H9 (cell line): ENCODE measurements at regions not wholly inside any gene's neighbourhood (a gene's known extent, or its start where the extent isn't known, plus 50 kb on each side); places are given as distances from the start of the nearest gene placed in this dataset.

Source experiments
- DNase-seq: peaks from one replicate; pipeline ENCODE4 v3.0.0-alpha.2; 2017
- H2AFZ ChIP-seq: one replicate; pipeline ENCODE4 v1.6.1; 2013; ENCODE audit warnings: mild to moderate bottlenecking, low read length, control low read depth, moderate library complexity
- H2AK5ac ChIP-seq: 2 replicates; pipeline ENCODE4 v1.6.1; 2013; ENCODE audit warnings: low read length, control low read depth, mixed read lengths; ENCODE audit not compliant: insufficient read length
- H2BK120ac ChIP-seq: one replicate; pipeline ENCODE4 v1.6.1; 2013; ENCODE audit warnings: low read depth, mild to moderate bottlenecking, low read length, control low read depth, inconsistent platforms; ENCODE audit not compliant: poor library complexity, severe bottlenecking
- H2BK12ac ChIP-seq: 2 replicates; pipeline ENCODE4 v1.6.1; 2013; ENCODE audit warnings: low read length, control low read depth, mixed read lengths, low read depth; ENCODE audit not compliant: insufficient read length
- H2BK15ac ChIP-seq: 2 replicates; pipeline ENCODE4 v1.6.1; 2013; ENCODE audit warnings: low read depth, low read length, control low read depth
- H2BK20ac ChIP-seq: one replicate; pipeline ENCODE4 v1.6.1; 2013; ENCODE audit warnings: low read depth, mild to moderate bottlenecking, low read length, control low read depth, inconsistent platforms; ENCODE audit not compliant: poor library complexity, severe bottlenecking
- H2BK5ac ChIP-seq: 2 replicates; pipeline ENCODE4 v1.6.1; 2013; ENCODE audit warnings: low read length, control low read depth, mixed read lengths; ENCODE audit not compliant: insufficient read length
- H3K14ac ChIP-seq: 2 replicates; pipeline ENCODE4 v1.6.1; 2013; ENCODE audit warnings: low read length, control low read depth; ENCODE audit not compliant: insufficient read depth
- H3K18ac ChIP-seq: 2 replicates; pipeline ENCODE4 v1.6.1; 2013; ENCODE audit warnings: low read depth, mild to moderate bottlenecking, mixed read lengths, low read length, control low read depth; ENCODE audit not compliant: insufficient read length
- H3K23ac ChIP-seq: 2 replicates; pipeline ENCODE4 v1.6.1; 2013; ENCODE audit warnings: low read length, control low read depth, mixed read lengths, low read depth; ENCODE audit not compliant: insufficient read length
- H3K23me2 ChIP-seq: 2 replicates; pipeline ENCODE4 v1.6.1; 2013; ENCODE audit warnings: low read depth, mild to moderate bottlenecking, mixed read lengths, low read length, control low read depth; ENCODE audit not compliant: insufficient read length, poor library complexity, severe bottlenecking
- H3K27ac ChIP-seq: 2 replicates; pipeline ENCODE4 v1.5.1; 2013; ENCODE audit warnings: low read length, control low read depth, mixed read lengths, low read depth; ENCODE audit not compliant: insufficient read length
- H3K27me3 ChIP-seq: 2 replicates; pipeline ENCODE4 v1.6.1; 2013; ENCODE audit warnings: low read length, control low read depth, inconsistent platforms; ENCODE audit not compliant: insufficient read depth
- H3K4ac ChIP-seq: 2 replicates; pipeline ENCODE4 v1.6.1; 2013; ENCODE audit warnings: low read depth, mild to moderate bottlenecking, control low read depth, inconsistent platforms, low read length, moderate library complexity
- H3K4me1 ChIP-seq: 2 replicates; pipeline ENCODE4 v1.6.1; 2013; ENCODE audit warnings: low read length, control low read depth, inconsistent platforms; ENCODE audit not compliant: insufficient read depth
- H3K4me2 ChIP-seq: 2 replicates; pipeline ENCODE4 v1.6.1; 2013; ENCODE audit warnings: low read length, control low read depth, mixed read lengths; ENCODE audit not compliant: insufficient read length, insufficient read depth
- H3K56ac ChIP-seq: 2 replicates; pipeline ENCODE4 v1.6.1; 2013; ENCODE audit warnings: low read depth, mild to moderate bottlenecking, mixed read lengths, low read length, control low read depth; ENCODE audit not compliant: insufficient read length
- H3K79me1 ChIP-seq: 2 replicates; pipeline ENCODE4 v1.6.1; 2013; ENCODE audit warnings: low read depth, mild to moderate bottlenecking, moderate library complexity, low read length, control low read depth, inconsistent platforms; ENCODE audit not compliant: insufficient read depth, poor library complexity, severe bottlenecking
- H3K79me2 ChIP-seq: 2 replicates; pipeline ENCODE4 v1.6.1; 2013; ENCODE audit warnings: low read length, control low read depth, inconsistent platforms; ENCODE audit not compliant: insufficient read depth
- H3K9ac ChIP-seq: 2 replicates; pipeline ENCODE4 v1.6.1; 2013; ENCODE audit warnings: low read length, control low read depth, mixed read lengths; ENCODE audit not compliant: insufficient read length; ENCODE audit errors: extremely low read depth
- H3K9me3 ChIP-seq: one replicate; pipeline ENCODE4 v1.6.1; 2013; ENCODE audit warnings: low read depth, low read length, inconsistent platforms; ENCODE audit not compliant: control insufficient read depth
- H3T11ph ChIP-seq: one replicate; pipeline ENCODE4 v1.6.1; 2013; ENCODE audit warnings: mild to moderate bottlenecking, low read length, control low read depth, inconsistent platforms
- H4K20me1 ChIP-seq: one replicate; pipeline ENCODE4 v1.6.1; 2013; ENCODE audit not compliant: control insufficient read depth, insufficient read length, insufficient read depth
- H4K5ac ChIP-seq: 2 replicates; pipeline ENCODE4 v1.6.1; 2013; ENCODE audit warnings: low read depth, mild to moderate bottlenecking, mixed read lengths, low read length, control low read depth; ENCODE audit not compliant: insufficient read length
- H4K8ac ChIP-seq: replicated peaks from 2 replicates; pipeline ENCODE4 v1.6.1; 2013; ENCODE audit warnings: low read length, control low read depth, mixed read lengths, low read depth; ENCODE audit not compliant: insufficient read length
- H4K91ac ChIP-seq: 2 replicates; pipeline ENCODE4 v1.6.1; 2013; ENCODE audit warnings: low read depth, mild to moderate bottlenecking, moderate library complexity, mixed read lengths, low read length, control low read depth; ENCODE audit not compliant: insufficient read length
- H3K27ac Mint-ChIP-seq, 3 experiments: 2 replicates in 2 of 3; 3 replicates in 1 of 3; pipeline ENCODE4 v1.8.0; 2020 to 2021; ENCODE audit warnings: mixed read lengths in 3 of 3, mild to moderate bottlenecking in 1 of 3, moderate library complexity in 1 of 3
- H3K27me3 Mint-ChIP-seq: 2 replicates; pipeline ENCODE4 v1.8.0; 2021; ENCODE audit warnings: low read depth, mild to moderate bottlenecking, moderate library complexity, mixed read lengths
- H3K36me3 Mint-ChIP-seq, 3 experiments: 2 replicates in 2 of 3; 3 replicates in 1 of 3; pipeline ENCODE4 v1.8.0; 2020 to 2021; ENCODE audit warnings: low read depth in 3 of 3, mixed read lengths in 3 of 3; ENCODE audit not compliant: insufficient read depth in 1 of 3
- H3K4me1 Mint-ChIP-seq, 2 experiments: 2 replicates each; pipeline ENCODE4 v1.8.0; 2020; ENCODE audit warnings: mixed read lengths in 2 of 2
- H3K4me3 Mint-ChIP-seq, 2 experiments: 2 replicates in 1 of 2; 3 replicates in 1 of 2; pipeline ENCODE4 v1.8.0; 2020 to 2021; ENCODE audit warnings: mild to moderate bottlenecking in 2 of 2, mixed read lengths in 2 of 2, moderate library complexity in 1 of 2
- H3K9me3 Mint-ChIP-seq, 2 experiments: 2 replicates in 1 of 2; 3 replicates in 1 of 2; pipeline ENCODE4 v1.8.0; 2020; ENCODE audit warnings: mild to moderate bottlenecking in 2 of 2, mixed read lengths in 2 of 2, moderate library complexity in 1 of 2
- TF ChIP-seq, protein P1 (sequence below): fragments of 200-600 bp; sonication (generic); conservative IDR thresholded peaks from 3 replicates; pipeline ENCODE4 v1.8.0; 2021; ENCODE audit warnings: antibody characterized with exemption, mild to moderate bottlenecking

DNA sequence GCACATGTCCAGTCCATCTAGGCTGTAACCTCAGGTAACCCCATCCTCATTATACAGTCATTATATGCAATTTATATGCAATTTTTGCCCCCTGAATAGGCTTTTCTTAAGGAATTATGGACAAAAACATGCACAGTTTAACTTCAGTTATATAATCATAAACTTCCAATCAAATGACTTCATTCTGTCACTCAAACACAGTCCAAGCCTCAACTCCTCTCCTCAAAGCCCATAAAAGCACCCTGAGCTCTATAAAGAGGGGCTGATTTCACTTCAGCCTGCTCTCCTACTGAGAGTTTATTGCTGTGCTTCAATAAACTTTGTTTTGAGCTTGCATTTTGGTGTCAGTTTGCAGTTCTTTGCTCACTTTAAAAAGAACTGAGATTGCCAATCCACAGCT lies 1805.5 kb downstream of the BRINP3 start:
- Histone ChIP-seq H3K4me2 (no peak overlapping the region), H3K4ac (no peak overlapping the region), H4K5ac (no peak overlapping the region), H4K8ac (no peak overlapping the region), H2BK12ac (no peak overlapping the region), H2AK5ac (no peak overlapping the region), H3K9me3 (no peaks in the 10 kb centered on the region), H3K56ac (no peak overlapping the region), H3K14ac (no peak overlapping the region), H3T11ph (no peak overlapping the region), H3K79me2 (no peaks in the 10 kb centered on the region), H3K4me1 (peaks cover 8% of the 10 kb centered on the region; the same call in 1 of the 2 replicates), H2BK20ac (peak overlapping the region; percentile 90), H3K27ac (no peak overlapping the region), H2AFZ (no peak overlapping the region), H4K20me1 (no peaks in the 10 kb centered on the region), H4K91ac (no peak overlapping the region), H3K27me3 (no peaks in the 10 kb centered on the region), H3K18ac (no peak overlapping the region), H3K79me1 (no peaks in the 10 kb centered on the region), H3K9ac (no peak overlapping the region), H2BK120ac (no peak overlapping the region), H2BK15ac (no peak overlapping the region), H3K23me2 (no peaks in the 10 kb centered on the region), H3K23ac (no peak overlapping the region), H2BK5ac (no peak overlapping the region)
- Mint-ChIP-seq H3K4me1 (peaks cover 18% of the 10 kb centered on the region in 2 experiments), H3K4me3 (no peak overlapping the region), H3K27ac (no peak overlapping the region), H3K36me3 (peaks cover 4 to 21% (median 10%) of the 10 kb centered on the region in 3 experiments), H3K9me3 (peaks cover 0 to 7% of the 10 kb centered on the region in 2 experiments; a peak in 4 of 5 replicates), H3K27me3 (no peaks in the 10 kb centered on the region)
- TF ChIP-seq, protein P1, sequence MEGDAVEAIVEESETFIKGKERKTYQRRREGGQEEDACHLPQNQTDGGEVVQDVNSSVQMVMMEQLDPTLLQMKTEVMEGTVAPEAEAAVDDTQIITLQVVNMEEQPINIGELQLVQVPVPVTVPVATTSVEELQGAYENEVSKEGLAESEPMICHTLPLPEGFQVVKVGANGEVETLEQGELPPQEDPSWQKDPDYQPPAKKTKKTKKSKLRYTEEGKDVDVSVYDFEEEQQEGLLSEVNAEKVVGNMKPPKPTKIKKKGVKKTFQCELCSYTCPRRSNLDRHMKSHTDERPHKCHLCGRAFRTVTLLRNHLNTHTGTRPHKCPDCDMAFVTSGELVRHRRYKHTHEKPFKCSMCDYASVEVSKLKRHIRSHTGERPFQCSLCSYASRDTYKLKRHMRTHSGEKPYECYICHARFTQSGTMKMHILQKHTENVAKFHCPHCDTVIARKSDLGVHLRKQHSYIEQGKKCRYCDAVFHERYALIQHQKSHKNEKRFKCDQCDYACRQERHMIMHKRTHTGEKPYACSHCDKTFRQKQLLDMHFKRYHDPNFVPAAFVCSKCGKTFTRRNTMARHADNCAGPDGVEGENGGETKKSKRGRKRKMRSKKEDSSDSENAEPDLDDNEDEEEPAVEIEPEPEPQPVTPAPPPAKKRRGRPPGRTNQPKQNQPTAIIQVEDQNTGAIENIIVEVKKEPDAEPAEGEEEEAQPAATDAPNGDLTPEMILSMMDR: no peak
- no peak for DNase-seq
